Hypothalamus (tissue), 51 donors: ENCODE measurements at regions not wholly inside any gene's neighbourhood (a gene's known extent, or its start where the extent isn't known, plus 50 kb on each side); places are given as distances from the start of the nearest gene placed in this dataset.
"Not testable (repeated sequence)": the region's sequence is repeated elsewhere in the genome, so short reads cannot be mapped to it uniquely, and the experiment has no call there.

ENCODE experiments used
- DNase-seq, 51 donors: peaks; one replicate each; lab custom pipeline; 2025; lab: John Stamatoyannopoulos, UW

GRCh38 chr6:61622601-61623000, 663.4 kb downstream of the KHDRBS2 start:
- no peak for DNase-seq

DNA sequence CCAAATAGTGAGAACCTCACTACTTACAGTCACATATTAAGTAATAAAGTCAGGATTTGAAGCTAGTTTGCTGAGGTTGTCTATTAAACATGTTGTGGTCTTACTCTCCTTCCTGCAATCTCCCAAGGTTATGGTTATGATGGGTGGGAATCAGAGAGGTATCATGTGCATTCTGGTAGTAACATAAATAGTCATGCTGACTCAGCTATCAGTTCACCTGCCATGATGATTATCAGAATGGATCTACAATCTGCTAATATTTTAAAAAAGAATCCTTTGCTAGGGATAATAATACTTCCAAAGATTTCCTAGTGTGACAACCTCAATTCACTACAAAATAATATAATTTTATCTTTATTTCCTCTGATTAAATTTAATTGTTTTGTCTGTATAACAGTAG, 671.9 kb downstream of the KHDRBS2 start:
- no peak for DNase-seq

DNA sequence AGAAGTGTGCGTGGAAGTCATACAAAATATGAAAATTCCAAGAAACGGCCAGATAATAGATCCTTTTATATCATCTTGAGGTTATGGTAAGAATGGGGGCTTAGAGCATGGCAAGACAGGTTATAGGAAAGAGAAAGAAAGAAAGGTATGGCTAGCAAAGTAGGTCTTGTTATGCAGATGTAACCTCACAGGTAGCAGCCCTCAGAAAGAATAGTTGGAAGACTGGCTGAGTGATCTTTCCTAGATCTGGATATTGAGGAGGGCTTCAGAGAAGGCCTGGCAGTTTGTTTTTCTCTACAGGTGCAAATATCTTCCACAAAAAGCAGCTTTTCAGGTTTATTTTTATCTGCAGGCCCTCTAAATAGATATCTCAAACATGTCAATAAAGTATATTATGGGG, 679.5 kb downstream of the KHDRBS2 start:
- no peak for DNase-seq

- DNase-seq = not testable (repeated sequence)
Measured at GRCh38 chr6:61605851-61606250, 680.2 kb downstream of the KHDRBS2 start.

- not testable (repeated sequence) for DNase-seq
Measured at GRCh38 chr6:61602171-61602570, 683.9 kb downstream of the KHDRBS2 start.

DNA sequence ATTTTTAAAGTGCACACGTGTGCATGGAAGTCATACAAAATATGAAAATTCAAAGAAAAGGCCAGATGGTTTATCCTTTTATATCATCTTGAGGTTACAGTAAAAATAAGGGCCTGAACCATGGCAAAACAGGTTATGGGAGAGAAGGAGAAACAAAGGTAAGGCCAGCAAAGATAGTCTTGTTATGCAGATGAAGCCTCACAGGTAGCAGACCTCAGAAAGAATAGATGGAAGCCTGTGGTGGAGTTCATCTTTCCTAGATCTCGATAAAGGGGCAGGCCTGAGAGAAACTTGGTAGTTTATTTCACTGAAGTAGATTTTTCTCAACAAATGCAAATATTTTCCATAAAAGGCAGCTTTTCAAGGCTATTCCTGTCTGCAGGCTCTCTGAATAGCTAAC, 693.8 kb downstream of the KHDRBS2 start:
- no peak for DNase-seq

GRCh38 chr6:61586934-61587537, 699.0 kb downstream of the KHDRBS2 start:
- DNase-seq = peak in 1 of 51 donors; percentile 8

DNA sequence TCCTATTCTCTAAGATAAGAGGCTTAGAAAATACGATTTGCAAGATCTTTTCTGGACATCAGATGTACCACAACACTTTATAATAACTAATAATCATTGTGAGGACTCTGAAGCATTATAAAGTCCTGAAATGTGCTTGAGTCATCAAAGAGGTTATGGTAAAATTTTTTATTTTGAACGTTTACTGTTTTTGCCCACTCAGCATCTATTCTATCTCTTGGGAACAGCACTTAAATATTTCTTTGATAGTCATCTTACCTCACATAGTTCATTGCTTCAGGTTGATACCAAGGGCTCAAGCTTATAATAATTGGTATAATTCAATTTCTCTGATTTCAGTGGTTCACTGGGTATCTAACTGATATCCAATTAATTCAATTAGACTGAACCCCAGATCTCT, 700.5 kb downstream of the KHDRBS2 start:
- DNase-seq = no peak

DNA sequence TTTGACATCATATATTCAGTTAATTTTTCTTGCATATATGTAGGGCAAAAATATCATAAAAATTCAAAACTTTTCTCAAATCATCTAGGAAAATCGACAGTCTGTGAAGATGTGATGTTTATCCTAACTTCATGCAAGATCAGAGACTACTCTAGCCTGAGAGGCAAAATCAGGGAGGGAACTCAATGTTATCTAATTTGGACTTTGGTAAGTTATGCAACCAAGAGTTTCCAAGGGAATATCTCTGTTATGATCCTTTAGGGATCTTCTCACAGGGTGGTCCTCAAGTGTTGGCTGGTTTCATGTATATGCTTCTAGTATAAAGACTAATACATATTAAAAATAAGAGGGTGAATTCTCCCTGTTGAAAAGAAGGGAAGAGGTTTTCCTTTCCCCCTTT, 723.9 kb downstream of the KHDRBS2 start:
- DNase-seq = no peak

DNA sequence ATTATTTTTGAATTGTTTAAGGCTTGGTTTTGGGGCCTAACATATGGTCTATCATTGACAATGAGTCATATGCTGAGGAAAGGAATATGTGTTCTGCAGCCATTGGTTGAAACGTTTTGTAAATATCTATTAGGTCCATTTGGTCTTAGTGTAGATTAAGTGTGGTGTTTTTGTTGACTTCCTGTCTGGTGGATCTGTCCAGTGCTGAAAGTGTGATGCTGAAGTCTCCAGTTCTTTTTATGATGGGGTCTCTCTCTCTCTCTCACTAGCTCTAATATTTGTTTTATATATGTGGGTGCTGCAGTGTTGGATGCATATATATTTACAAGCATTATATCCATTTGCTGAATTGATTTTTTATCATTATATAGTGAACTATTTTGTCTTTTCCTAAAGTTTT, 727.2 kb downstream of the KHDRBS2 start:
- DNase-seq = no peak

DNA sequence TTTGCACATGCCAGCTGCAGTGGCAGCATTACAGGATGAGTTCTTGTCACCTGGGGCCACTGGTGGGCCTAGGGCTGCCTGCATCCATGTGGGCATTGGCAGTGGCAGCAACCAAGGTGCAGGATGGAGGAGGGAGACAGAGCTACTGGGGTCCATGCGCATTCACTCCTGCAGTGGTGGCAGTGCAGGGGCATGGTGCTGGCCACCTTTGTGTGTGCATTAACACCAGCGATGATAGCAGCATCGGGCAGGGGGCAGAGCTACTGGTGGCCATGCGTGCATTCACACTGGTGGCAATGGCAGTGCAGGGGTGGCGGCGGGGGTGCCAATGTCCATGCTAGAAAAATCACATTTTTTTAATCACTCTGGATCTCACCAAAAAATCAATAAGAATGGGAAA, 730.0 kb downstream of the KHDRBS2 start:
- DNase-seq = no peak

DNA sequence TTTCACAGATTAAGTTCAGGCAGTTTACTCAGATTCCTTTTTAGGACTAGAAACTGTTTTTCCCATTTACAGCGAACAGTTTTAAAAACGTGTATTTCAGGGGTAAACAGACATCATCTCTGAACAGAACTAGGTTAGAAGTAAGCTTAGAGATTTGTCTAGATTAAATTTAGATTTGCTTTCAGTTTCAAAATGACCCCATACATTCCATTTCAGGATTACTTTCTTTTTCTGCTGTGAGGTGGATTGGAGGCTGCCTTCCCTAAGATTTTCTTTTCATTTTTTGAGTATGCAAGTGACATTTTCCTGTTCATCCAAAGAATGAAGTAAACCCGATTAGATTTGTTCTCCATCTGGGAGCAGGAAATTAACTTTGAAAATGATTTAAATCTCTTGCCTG, 747.2 kb downstream of the KHDRBS2 start:
- DNase-seq = no peak

DNA sequence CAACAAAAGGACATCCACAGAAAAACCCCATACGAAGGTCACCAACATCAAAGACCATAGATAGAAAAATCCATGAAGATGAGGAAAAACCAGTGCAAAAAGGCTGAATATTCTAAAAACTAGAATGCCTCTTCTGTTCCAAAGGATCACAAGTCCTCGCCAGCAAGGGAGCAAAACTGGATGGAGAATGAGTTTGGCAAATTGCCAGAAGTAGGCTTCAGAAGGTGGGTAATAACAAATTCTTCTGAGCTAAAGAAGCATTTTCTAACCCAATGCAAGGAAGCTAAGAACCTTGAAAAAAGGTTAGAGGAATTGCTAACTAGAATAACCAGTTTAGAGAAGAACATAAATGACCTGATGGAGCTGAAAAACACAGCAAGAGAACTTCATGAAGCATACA, 753.3 kb downstream of the KHDRBS2 start:
- not testable (repeated sequence) for DNase-seq
